ENCODE measurements at regions not wholly inside any gene's neighbourhood (a gene's known extent, or its start where the extent isn't known, plus 50 kb on each side); places are given as distances from the start of the nearest gene placed in this dataset.
"Not testable (repeated sequence)": the region's sequence is repeated elsewhere in the genome, so short reads cannot be mapped to it uniquely, and the experiment has no call there.

GRCh38 chr11:122020902-122021301 lies 95.1 kb downstream of the BLID start:
- no peak for DNase-seq

- DNase-seq = no peak
Measured at GRCh38 chr11:122019908-122020694, 95.9 kb downstream of the BLID start.

GRCh38 chr11:122007601-122008071 lies 108.4 kb downstream of the BLID start:
- DNase-seq = no peak

- DNase-seq = no peak
Measured at GRCh38 chr11:122004446-122004845, 111.6 kb downstream of the BLID start.

- no peak for DNase-seq
Measured at GRCh38 chr11:122002926-122003325, 113.1 kb downstream of the BLID start.

- DNase-seq = no peak
Measured at GRCh38 chr11:122002047-122002446, 114.0 kb downstream of the BLID start.

- DNase-seq = no peak
Measured at GRCh38 chr11:121999651-122000050, 116.4 kb downstream of the BLID start.

GRCh38 chr11:121996574-121996973 lies 119.4 kb downstream of the BLID start:
- no peak for DNase-seq

- DNase-seq = no peak
Measured at GRCh38 chr11:121983901-121984300, 132.1 kb downstream of the BLID start.

- DNase-seq = not testable (repeated sequence)
Measured at GRCh38 chr11:121977914-121978313, 138.1 kb downstream of the BLID start.

- DNase-seq = no peak
Measured at GRCh38 chr11:121968638-121969037, 147.4 kb downstream of the BLID start.

GRCh38 chr11:121967131-121967704 lies 148.8 kb downstream of the BLID start:
- DNase-seq = no peak

GRCh38 chr11:121965330-121965729 lies 150.7 kb downstream of the BLID start:
- no peak for DNase-seq

- DNase-seq = no peak
Measured at GRCh38 chr11:121964591-121964990, 151.4 kb downstream of the BLID start.

GRCh38 chr11:121963846-121964245 lies 152.2 kb downstream of the BLID start:
- DNase-seq = not testable (repeated sequence)

GRCh38 chr11:121961321-121961801 lies 154.7 kb downstream of the BLID start:
- DNase-seq = no peak

GRCh38 chr11:121958971-121959325 lies 157.1 kb downstream of the BLID start:
- DNase-seq = no peak

- no peak for DNase-seq
Measured at GRCh38 chr11:121958323-121958970, 157.6 kb downstream of the BLID start.

GRCh38 chr11:121953122-121953521 lies 162.9 kb downstream of the BLID start:
- no peak for DNase-seq

GRCh38 chr11:121950160-121950559 lies 165.9 kb downstream of the BLID start:
- no peak for DNase-seq

GRCh38 chr11:121946514-121946913 lies 169.5 kb downstream of the BLID start:
- DNase-seq = no peak

- DNase-seq = no peak
Measured at GRCh38 chr11:121944556-121945230, 171.3 kb downstream of the BLID start.

GRCh38 chr11:121938076-121938475 lies 177.9 kb downstream of the BLID start:
- DNase-seq = no peak

Data from NCI-H446 treated with DMSO at 0.1 percent for 48 hours (cell line).